Ascending aorta (tissue), 2 donors: ENCODE measurements at regions not wholly inside any gene's neighbourhood (a gene's known extent, or its start where the extent isn't known, plus 50 kb on each side); places are given as distances from the start of the nearest gene placed in this dataset.

Experiments
- DNase-seq, 2 donors: peaks; one replicate each; pipeline ENCODE4 v3.0.0-alpha.2; 2019; ENCODE audit warnings: low spot score in 2 of 2
- H3K27ac ChIP-seq, 2 donors: fragments of 200-600 bp; sonication (generic); one replicate each; pipeline ENCODE4 v1.5.1; 2016 to 2017; ENCODE audit warnings: mild to moderate bottlenecking in 1 of 2
- H3K27me3 ChIP-seq: fragments of 200-600 bp; sonication (generic); one replicate; pipeline ENCODE4 v1.5.1; 2017
- H3K36me3 ChIP-seq, 2 donors: fragments of 200-600 bp; sonication (generic); one replicate each; pipeline ENCODE4 v1.5.1; 2016
- H3K4me1 ChIP-seq, 2 donors: fragments of 200-600 bp; sonication (generic); one replicate each; pipeline ENCODE4 v1.5.1; 2016 to 2017; ENCODE audit warnings: mild to moderate bottlenecking in 1 of 2
- H3K4me3 ChIP-seq, 2 donors: fragments of 200-600 bp; sonication (generic); one replicate each; pipeline ENCODE4 v1.5.1; 2016 to 2017; ENCODE audit warnings: mild to moderate bottlenecking in 1 of 2
- H3K9me3 ChIP-seq, 2 donors: fragments of 200-600 bp; sonication (generic); one replicate each; pipeline ENCODE4 v1.5.1; 2016
- CTCF ChIP-seq, 3 experiments: fragments of 200-600 bp in 2 of 3; fragments of 450-650 bp in 1 of 3; sonication (generic) in 2 of 3; IDR thresholded peaks; one replicate each; pipeline ENCODE4 v1.5.1; 2016 to 2019; ENCODE audit warnings: antibody characterized with exemption in 3 of 3, mild to moderate bottlenecking in 1 of 3, moderate library complexity in 1 of 3
- intact Hi-C: fragments of 100-400 bp; cut with DNase I; formaldehyde crosslinking; loops from one replicate; pipeline ENCODE4 v1.15.1; 2023

- intact Hi-C loops: no loop called here
- DNase-seq: no peak
- Histone ChIP-seq H3K9me3 (no peaks in the 10 kb centered on the region), H3K36me3 (no peaks in the 10 kb centered on the region), H3K27me3 (no peaks in the 10 kb centered on the region), H3K27ac (no peak overlapping the region), H3K4me1 (no peaks in the 10 kb centered on the region), H3K4me3 (no peak overlapping the region)
- TF ChIP-seq CTCF (IDR thresholded peaks at IDR 0.05): no peak
Measured at GRCh38 chr12:114018669-114019068, 52.5 kb upstream of the RBM19 start.
